GM21381 (cell line): ENCODE measurements at regions not wholly inside any gene's neighbourhood (a gene's known extent, or its start where the extent isn't known, plus 50 kb on each side); places are given as distances from the start of the nearest gene placed in this dataset.

ENCODE experiments used
- ATAC-seq: cut with Tn5 transposase; IDR thresholded peaks from one replicate; pipeline ENCODE4 v1.9.1; 2021; ENCODE audit warnings: mild to moderate bottlenecking, moderate library complexity; ENCODE audit not compliant: unreplicated experiment

DNA sequence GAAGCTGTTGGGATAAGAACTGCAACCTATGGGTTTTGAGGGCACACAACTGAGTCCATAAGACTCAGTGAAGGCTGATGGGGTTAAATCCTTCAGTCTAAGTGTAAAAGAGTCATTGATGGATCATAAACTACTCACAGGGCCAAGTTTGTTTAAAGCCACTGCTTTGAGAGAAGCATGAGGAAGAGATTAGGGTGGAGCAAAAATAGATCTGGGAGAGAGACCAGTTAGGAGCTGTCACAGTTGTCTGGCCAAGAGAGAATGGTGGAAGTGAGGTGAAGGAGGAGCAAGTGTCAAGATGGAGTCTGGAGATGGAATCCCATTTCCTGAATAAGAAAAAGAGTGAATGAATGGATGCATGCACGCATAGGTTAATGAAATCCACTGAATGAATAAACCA, 379.1 kb upstream of the CDH11 start:
- ATAC-seq, result no peak

DNA sequence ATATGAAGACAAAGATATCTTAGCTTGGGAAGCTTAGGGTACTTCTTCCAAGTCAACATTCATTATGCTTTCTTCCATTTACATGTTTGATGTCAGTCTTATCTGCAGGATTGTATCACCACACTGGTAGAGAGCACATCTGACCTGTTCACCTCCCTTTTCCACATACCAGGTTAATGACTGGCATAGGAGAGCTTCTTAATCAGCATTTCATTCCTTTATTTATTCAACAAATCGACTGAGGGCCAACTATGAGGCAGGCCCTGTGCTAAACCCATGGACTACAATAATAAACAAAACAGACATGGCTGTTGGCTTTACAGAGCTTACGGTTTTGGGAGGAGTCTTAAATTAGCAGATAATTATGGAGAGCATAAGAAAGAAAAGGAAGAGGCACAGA, 378.1 kb upstream of the CDH11 start:
- no peak for ATAC-seq

DNA sequence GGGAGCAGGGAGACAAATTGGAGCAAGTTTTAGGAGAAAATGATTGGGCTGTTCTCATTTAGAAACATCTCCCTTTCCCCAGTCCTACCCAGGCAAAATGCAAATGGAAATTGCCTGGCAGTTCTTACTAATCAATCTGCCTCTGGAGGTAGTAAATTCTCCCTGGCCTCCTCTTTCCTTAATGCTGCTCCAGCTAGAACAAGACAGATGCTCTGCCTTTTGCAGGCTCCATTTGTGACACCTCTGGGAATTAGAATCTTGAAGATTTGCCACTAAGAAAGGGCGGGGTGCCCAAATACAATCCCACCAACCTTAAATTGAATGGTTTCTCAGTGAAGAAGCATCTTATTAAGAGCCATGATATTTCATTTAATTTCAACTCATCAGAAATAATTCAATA, 377.7 kb upstream of the CDH11 start:
- no peak for ATAC-seq

DNA sequence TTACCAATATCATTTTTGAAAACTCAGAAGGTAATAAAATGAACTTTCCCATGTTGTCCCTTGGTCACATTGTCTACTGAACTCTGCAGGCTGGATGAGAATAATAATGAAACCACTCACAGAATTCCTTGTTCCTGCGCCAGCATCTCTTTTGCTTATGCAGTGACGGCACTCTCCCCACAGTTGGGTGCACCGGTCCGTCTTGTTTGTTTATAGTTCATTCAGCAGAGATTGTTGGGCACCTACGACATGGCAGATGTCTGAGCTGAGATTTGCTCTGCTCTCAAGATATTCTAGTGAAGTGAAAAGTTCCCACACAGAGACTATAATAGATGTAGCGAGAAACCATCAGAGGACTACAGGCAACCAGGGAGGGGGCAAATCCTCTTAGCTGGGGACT, 375.7 kb upstream of the CDH11 start:
- no peak for ATAC-seq

DNA sequence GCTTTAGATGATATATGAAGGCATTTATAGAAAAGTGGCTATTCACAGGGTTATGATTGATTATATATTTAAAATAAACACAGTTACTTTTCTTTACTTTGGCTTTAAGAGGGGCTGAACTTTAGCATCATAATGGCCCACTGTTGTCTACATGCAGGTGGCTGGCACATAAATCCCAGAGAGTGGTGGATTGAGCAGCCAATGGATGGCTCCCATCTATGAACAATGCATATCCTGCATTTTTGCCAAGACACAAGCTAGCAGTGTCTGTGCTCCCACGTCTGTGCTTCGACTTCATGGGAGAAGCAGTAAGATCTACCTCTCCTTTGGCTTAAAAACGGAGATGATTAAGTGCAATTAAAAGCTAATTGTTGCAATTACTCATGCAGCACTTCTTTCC, 373.2 kb upstream of the CDH11 start:
- no peak for ATAC-seq

DNA sequence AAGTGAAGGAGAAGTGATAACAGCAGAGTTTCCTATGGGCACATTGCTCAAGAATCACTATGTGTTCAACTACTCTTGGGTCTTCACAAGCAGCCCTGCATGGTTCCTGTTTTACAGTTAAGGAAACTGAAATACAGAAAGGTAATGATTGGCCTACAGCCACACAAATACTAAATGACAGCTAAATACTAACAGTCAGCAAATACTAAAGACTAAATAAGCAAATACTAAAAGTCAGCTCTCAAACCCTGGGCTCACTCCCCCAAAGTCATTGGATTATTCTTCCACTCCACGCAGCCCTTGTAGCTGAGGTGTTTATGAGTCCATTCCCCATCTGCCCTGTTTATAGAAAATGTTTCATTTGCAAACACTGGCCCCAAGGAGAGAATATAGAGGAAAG, 372.7 kb upstream of the CDH11 start:
- ATAC-seq, result no peak

DNA sequence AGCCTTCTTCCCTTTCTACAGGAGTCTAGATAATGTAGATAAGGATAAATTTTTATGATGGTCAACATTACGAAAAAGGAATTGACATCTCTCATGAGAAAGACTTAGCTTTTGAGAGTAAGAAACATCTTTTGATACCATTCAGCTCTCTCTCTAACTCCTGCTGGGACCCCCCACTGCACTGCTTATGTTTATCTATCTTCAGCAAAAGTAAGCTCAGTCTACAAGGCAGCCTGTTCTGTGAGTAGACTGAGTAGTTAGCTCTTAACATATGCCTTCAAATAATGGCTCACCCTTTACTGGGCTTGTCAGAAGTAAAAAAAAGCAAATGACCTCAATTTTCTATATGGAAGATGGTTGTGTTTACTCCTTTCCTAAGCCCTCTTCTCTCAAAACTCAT, 372.2 kb upstream of the CDH11 start:
- ATAC-seq, result no peak

DNA sequence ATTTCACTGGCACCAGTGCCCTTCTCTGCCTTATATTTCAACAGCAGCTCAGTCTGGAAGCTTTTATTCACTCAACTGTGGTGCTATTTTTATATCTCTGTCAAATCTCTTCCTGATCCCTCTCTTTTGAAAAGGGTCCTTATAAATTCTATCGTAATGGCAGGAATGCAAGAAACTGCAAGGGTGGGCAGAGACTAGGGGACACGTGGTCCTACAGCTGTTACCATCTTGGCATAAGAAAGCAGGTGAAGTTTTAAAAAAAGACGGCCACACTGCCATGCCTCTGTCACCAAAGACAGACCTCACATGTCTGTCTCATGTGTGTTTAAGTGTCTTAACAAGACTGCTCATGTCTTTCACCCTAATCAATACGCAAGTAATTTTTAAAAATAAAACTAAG, 368.4 kb upstream of the CDH11 start:
- no peak for ATAC-seq

DNA sequence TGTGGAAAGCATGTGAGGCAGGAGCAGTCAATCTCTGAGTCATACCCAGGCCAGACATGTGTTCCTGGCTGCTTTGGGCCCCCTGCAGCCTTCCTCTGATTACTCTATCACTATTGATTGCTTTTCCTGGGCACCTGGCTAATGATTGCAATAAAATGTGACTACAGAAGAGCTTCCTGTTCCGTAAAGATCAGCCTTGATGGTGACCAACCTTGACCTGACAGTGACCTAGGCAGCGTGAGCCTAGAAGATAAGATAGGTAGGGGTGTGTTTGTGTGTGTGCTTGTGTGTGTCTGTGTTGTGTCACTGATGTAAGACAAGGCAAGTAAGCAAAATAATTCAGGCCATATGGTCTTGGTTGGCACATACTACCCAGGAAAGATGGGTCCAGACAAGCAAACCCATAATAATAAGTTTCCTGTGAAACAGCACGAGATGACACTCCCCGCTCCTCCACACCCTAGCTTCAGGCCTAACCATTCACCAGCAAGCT, 367.7 kb upstream of the CDH11 start:
- no peak for ATAC-seq

DNA sequence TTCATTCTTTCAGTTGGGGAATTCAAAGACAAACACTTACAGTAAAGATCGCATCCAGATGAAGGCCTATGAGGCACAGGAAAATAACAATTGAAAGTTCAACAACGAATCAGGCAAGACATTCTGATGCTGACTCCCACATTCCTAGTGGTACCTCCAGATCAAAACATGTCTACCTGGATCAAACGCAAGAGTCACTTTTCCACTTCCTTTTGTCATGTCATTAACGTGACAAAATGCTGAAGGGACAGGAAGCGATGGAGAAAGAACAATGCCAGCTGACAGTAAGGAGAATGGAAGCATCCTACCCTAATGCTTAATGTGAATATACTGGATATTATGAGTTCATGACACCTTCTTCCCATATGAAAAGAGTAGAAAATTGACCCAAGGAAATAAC, 365.4 kb upstream of the CDH11 start:
- ATAC-seq, result no peak

DNA sequence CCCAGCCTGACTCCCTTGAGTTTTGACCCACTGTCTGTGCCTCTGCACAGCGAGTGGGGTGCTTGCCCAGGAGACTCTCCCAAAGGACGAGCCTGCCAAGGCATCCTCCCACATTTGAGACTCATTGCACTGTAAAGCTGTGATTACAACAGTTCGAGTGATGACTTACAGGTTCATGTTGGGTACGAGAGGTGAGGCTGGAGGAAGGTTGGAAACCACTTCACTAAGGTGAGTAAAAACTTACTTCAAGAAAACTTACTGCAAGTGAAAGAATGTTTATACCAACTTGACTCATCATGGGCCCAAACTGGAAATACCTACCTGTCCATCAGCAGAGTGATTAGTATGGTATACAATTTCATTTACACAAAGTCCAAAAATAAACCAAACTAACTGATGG, 360.1 kb upstream of the CDH11 start:
- no peak for ATAC-seq

DNA sequence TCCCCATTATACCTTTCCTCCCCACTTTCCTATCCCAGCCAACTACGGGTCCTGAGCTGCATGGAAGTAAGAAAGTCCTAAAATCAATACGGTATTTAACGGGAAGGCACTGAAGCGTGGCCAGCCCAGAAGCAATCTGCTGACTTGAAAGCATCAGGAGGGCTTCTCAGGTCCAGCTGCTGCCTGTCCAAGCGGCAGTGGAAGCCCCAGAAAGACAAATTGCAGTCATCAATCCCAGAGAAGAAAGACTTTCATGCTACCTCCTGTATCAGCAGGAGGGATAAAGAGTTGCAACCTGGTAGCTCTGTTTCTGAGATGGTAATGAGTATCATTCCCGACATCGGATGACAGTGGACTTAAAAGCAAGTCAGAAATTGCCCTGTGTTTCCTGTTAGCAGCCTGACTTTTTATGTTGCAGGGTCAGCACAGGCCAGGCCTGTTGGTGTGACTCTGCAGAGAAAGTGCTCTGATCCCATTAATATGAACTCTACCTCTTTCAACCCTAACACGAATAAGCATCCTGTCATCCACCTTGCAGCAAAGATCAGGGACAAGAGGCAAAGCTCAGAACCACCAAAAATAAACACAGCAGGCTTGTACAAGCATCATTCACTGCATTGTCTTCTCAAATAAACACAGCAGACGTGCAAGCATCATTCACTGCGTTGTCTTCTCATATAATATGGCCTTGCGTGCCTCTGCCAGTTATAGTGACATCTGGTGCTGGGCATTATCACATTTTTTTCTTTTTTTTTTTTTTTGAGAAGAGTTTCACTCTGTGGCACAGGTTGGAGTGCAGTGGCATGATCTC, 358.6 kb upstream of the CDH11 start:
- ATAC-seq, result no peak

DNA sequence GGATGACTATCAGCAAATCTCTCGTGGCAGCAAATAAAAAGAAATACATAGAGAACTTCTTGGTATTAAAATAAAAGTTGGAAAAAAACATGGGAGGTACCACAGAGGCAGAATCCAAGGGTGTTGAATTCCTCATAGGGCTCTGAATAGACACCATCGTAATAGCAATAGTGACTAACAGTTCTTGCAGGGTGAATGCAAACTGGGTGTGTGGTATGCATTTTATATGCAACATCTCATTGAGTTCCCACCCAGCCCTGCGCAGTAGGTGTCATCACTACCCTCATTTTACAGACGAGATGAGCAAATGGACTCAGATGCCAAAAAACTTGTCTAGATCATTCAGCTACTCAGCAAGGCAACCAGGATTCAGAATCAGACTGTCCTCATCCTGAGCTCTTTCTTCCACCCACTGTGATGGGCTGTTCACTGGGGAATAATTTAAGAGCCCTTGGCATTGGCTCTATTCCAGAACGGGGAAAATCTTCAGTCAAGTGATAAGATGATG, 354.6 kb upstream of the CDH11 start:
- ATAC-seq, result no peak

DNA sequence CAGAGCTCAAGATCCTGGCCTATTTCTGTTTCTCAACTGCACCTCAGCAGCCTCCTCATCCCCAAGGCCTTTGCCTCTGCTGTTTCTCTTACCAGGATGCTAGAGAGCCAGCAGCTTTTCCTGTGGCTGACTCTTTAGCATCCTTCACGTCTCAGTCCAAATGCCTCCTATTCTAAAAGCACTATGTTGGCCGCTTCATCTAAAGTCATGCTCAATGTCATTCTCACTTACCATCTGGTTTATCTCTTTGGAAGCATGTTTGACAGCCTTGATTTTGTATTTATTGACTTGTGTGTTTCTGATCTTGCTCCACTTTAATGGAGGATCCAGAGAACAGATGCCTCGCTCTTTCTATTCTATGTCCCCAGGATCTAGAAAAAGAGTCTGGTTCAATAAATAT, 351.8 kb upstream of the CDH11 start:
- no peak for ATAC-seq

DNA sequence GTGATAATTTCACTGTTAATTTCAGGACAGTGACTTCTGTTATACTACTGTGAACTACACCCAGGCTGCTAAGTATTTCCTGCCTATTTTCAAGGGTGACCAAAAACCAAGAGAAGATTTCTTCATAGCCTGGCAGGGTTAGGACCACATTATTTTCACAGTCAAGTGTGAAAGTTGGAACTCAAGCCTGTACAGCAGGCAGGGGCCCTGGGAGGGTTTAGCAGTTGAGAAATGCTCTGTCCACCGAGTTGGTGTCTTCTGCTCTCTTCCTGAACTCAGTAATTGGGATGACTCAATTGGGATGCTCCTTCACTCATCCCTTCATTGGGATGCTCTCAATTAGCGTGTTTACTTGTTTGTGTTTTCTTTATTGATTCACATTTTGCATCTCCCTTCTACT, 347.3 kb upstream of the CDH11 start:
- no peak for ATAC-seq

DNA sequence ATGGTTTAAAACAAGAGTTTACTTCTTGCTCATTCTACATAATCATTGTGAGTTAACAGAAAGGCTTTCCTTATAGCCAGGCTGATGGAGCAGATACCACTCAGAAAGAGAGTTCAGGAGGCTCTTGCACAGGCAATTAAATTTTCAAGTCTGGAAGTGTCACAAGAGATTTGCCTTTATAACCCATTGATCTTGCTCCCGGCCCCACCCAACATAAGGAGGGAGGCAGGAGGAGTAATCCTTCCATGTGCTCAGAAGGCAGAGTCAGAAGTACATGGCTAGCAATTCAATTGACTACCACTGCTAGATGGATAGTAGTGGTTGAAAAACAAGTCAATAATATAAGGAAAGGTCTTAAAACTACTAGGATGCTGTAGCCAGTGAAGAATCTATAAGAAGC, 346.3 kb upstream of the CDH11 start:
- ATAC-seq, result no peak

DNA sequence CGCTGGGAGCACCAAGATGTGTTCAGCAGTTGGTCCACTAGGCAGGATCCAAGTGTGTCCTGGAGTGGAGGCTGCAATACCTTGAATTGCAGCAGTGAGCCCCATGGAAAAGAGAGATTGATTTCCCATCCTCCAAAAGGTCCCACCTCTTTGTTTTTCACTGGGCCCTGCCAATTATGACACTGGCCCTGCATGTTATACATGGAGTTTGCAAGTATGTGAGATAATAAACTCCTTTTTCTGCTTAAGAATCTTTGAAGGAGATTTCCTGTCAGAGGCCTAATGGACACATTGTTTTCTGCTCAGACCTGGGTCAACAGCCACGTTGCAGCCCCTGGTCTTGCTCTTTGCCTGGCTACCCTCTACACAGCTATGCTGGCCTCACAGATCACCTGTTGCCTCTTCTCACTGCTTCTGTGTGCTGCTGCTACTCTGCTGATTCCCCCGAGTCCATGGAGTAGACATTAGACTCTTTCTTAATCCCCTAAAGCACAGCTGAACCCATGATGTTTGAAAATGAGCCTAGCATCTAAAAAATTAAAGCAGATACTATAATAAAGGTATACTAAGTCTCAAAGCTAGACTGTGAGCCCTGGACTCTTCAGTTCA, 341.9 kb upstream of the CDH11 start:
- ATAC-seq, result no peak

DNA sequence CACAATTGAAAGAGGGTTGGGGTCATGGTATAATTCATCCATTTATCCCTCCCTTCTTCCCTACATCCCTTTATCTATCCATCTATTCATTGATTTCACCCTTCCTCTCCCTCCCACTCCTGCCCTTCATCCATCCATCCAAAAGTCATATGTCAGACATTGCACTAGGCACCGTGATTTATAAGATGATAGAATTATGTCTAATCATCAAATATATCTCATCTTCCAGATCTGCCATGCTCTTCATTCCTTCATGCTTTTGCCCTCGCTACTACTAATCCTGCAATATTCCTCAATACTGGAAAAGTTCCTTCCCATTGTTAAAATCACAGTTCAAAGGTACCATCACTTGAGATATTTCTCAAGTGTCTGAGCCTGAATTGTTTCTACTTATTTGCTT, 335.2 kb upstream of the CDH11 start:
- no peak for ATAC-seq

DNA sequence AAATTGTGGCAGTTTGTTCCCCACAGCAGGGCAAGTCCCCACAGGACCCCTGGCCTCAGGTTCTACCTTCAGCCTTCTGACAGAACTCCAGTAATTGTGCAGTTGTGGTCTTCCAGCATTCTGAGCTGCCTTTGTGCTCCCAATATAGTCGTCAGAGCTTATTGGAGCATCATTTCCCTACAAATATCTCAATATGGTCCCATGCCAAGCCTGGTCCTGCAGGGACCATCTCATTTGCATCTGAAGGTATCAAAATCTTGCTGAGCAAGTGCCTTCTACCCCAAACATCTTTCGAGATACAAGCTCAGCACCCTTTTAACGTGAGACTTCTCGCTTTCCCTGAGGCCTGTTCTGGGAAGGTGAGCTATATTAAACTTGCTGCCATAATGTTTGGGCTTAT, 333.9 kb upstream of the CDH11 start:
- ATAC-seq, result no peak

DNA sequence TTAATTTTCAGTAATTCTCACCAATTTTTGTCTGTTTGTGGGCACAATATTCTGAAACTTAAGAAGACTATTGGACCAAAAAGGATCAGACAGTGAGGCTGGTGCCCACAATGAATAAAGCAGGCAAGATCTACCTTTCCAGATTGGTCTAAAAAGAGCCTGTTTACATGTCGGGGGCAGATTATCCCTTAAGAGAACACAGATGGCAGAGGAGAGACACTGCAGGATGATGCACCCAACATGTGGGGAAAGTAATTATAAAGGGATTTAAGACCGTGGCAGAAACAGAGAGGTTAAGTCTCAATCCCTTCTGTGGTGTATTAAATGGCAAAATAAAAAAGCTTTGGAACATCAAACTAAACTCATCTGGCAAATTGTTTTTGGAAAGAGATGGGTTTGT, 331.8 kb upstream of the CDH11 start:
- ATAC-seq, result no peak

DNA sequence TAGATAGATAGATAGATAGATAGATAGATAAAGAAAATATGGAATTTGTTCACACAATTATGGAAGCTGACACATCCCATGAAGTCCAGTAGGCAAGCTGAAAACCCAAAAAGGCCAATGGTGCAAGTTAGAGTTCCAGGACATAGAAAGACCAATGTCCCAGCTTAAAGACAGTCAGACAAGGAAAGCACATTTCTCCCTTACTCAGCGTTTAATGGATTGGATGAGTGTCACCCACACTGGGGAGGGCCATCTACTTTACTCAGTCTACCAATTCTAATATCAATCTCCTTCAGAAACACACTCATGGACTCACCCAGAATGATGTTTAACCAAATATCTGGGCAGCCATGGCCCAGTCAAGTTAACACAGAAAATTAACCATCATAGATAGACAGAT, 327.7 kb upstream of the CDH11 start:
- ATAC-seq, result no peak

DNA sequence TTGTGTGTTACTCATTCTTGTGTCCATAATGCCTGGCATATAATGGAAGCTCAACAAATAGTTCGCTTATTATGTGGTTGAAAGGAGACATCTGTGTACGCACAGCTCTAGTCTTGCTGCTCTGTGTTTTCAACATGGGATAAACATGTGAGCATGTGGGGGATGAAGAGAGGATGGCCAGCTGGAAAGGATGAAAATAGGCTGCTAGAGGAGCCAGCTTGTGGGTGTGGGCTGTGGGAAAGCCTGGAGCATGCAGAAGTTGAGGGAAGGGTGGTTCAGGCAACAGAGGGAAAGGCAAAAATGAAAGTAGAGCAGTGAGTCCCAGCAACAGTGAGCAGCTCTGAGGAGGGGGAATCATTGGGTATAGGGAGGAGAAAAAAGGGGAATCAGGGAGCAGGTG, 324.6 kb upstream of the CDH11 start:
- no peak for ATAC-seq
